Retinal pigment epithelial cell (primary cell): ENCODE measurements at regions not wholly inside any gene's neighbourhood (a gene's known extent, or its start where the extent isn't known, plus 50 kb on each side); places are given as distances from the start of the nearest gene placed in this dataset.

Experiments
- DNase-seq: peaks from one replicate; pipeline ENCODE4 v3.0.0-alpha.2; 2010; ENCODE audit warnings: low read depth
- H3K4me3 ChIP-seq: 2 replicates; pipeline ENCODE4 v1.5.1; 2011; ENCODE audit warnings: mild to moderate bottlenecking, low read length, control low read depth, moderate library complexity
- TF ChIP-seq, protein P1 (sequence below): conservative IDR thresholded peaks from 2 replicates; pipeline ENCODE4 v1.5.1; 2011; ENCODE audit warnings: low read depth, low read length, control low read depth, inconsistent platforms

DNA sequence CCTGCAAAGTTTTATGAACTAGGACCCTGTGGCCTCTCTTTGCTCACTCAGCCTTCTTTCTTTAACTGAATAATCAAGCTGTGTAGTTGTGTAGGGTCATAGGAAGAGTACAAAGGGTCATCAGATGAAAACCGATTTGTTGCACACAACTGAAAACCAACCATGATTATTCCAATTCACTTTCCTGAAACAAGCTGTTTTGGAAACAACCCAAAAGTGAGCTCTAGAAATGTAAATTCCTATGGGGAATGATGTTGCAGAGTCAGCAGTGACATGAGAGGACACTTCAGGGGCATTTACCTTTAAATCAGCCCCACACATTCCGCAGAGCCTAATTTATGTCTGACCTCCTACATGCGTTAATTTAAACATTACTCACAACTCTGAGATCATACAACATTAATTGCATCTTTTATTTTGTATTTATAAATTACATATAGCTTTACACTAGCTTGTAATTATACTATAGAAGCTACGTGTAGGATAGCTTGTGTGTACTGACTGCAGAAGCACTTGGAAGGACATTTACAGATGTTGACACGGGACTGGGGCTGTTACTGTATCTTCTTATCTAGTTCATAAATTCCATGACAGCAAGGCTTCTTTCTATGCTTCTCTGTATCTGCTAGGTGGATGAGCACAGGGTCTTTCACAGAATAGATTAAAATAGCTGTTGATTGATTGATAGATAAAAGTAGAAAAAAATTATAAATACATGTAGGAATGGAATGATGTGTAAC lies 139.9 kb upstream of the AKR1E2 start:
- DNase-seq, result no peak
- H3K4me3 ChIP-seq, result no peak overlapping the region
- TF ChIP-seq, protein P1, sequence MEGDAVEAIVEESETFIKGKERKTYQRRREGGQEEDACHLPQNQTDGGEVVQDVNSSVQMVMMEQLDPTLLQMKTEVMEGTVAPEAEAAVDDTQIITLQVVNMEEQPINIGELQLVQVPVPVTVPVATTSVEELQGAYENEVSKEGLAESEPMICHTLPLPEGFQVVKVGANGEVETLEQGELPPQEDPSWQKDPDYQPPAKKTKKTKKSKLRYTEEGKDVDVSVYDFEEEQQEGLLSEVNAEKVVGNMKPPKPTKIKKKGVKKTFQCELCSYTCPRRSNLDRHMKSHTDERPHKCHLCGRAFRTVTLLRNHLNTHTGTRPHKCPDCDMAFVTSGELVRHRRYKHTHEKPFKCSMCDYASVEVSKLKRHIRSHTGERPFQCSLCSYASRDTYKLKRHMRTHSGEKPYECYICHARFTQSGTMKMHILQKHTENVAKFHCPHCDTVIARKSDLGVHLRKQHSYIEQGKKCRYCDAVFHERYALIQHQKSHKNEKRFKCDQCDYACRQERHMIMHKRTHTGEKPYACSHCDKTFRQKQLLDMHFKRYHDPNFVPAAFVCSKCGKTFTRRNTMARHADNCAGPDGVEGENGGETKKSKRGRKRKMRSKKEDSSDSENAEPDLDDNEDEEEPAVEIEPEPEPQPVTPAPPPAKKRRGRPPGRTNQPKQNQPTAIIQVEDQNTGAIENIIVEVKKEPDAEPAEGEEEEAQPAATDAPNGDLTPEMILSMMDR, result no peak

DNA sequence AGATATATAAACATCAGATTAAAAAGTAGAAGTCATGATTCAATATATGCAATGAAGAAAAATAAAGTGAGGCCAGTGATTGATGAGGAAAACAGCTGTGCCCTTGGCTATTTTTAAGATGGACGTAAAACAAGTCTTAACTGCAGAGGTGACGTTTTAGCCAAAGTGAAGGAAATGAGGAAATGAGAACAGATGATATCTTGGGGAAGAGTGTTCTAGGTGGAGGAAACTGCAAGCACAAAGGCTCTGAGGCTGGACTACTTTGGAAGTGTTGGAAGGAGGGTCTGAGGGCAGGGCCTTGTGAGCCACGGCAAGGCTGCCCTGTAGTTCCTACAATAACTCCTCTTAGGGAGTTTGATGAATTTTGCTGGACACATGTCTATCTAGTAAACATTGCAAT lies 140.5 kb upstream of the AKR1E2 start:
- DNase-seq, result no peak
- H3K4me3 ChIP-seq, result no peak overlapping the region
- TF ChIP-seq, protein P1, result no peak

DNA sequence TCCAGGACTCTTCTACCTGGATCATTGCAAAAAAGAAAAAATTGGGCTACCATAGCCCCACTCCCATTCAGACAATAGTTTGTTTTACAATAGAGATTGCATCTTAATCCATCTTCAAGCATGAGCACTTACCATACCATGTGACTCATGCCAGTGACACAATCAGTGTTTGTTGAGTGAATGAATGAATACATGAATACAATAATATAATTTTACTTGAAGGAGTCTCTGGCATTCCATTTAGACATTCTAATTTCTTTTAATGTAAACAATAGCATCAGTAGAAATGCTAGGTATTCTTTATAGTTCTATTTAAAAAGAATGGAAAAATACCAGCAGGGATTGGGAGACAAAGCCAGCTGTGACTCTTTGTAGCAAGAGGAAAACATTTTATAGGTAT lies 141.6 kb upstream of the AKR1E2 start:
- DNase-seq, result no peak
- no peak overlapping the region for H3K4me3 ChIP-seq
- TF ChIP-seq, protein P1, result no peak

DNA sequence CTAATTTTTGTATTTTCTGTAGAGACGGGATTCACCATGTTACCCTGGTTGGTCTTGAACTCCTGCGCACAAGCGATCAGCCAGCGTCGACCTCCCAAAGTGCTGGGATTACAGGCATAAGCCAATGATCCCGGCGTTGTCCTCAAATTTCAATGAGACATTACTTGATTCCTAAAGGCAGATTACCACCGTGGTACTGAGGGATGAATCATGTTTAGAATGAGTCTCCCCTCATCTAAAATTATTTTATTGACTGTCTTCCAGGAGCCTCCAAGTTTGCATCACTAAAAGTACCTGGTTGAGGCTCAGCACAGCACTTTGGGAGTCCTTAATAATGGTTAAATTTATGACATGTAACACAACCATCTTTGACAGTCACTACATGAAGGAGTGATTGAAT lies 142.2 kb upstream of the AKR1E2 start:
- no peak for DNase-seq
- TF ChIP-seq, protein P1, result no peak
- H3K4me3 ChIP-seq, result no peak overlapping the region

DNA sequence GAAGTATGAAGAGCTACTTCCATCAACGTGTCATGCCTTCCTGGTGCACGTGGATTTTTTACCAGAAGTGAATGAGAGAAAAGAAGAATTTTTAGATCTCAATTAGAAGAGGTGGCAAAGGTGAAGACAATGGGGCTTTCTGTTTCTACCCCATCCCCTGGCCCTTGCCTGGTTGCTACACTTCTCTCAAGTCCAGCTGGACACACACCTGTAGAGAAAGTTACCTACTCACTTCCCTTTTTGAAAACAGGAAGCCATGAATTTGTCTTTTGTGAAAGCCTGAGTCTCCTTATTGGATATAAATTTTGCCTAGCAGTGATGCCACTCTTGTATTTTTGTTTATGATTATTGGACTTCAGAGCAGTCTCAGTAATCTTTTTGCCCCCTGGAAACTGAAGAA lies 142.9 kb upstream of the AKR1E2 start:
- TF ChIP-seq, protein P1, result no peak
- H3K4me3 ChIP-seq, result no peak overlapping the region
- DNase-seq, result no peak

DNA sequence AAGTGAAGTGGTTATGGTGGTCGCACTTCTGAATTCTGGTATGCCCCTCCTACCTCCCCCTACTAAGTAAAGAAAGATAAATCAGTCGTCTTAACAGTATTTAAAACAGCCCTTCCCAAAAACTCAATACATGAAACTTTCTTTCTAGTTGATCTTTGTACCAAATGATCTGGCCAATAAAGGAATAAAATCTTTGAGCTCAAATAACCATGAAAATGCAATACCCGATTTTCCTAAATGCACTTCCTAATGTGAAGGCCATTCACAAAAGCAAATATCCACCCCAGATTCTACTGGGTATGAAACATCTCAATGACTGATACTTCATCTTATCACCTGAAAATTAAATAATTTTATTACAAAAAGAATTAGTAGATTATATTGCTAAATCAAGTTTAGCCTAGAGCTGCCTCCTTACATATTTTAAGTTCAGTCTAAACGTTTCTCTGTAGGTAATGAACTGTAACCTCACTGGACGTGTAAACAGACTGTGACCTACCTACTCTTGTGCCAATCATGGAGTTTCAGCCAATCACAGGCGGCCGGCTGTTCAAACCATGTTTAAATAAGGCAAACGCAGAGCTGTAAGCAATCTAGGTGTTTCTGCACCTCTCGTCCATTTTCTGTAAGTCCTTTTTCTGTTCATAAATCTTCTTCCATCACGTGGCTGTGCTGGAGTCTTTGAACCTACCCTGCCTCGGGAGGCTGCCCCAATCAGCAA lies 146.9 kb upstream of the AKR1E2 start:
- TF ChIP-seq, protein P1, result no peak

More for the DNA sequence above, 146.9 kb upstream of the AKR1E2 start:
- no peak overlapping the region for H3K4me3 ChIP-seq
- no peak for DNase-seq
